ENCODE measurements at regions not wholly inside any gene's neighbourhood (a gene's known extent, or its start where the extent isn't known, plus 50 kb on each side); places are given as distances from the start of the nearest gene placed in this dataset.

DNA sequence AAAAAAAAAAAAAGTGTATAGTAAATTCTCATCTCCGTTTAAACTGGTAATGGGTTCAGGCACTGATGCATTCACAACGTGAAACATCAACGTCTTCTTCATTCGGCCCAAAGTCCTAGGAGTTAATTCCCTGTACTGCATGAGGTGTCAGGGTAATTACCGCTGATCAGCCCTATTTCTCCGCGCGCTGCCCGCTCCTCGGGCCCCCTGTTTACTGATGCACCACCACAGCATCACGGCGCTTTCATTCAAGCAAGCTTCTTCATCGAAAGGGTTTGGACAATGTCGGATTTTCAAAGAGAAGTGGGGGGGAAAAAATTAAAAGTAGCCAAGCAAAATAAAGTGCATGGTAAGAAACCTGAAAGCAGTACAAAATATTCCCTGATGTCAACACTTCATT is 352.0 kb upstream of the POU3F3 start:
- TF ChIP-seq, protein P1, sequence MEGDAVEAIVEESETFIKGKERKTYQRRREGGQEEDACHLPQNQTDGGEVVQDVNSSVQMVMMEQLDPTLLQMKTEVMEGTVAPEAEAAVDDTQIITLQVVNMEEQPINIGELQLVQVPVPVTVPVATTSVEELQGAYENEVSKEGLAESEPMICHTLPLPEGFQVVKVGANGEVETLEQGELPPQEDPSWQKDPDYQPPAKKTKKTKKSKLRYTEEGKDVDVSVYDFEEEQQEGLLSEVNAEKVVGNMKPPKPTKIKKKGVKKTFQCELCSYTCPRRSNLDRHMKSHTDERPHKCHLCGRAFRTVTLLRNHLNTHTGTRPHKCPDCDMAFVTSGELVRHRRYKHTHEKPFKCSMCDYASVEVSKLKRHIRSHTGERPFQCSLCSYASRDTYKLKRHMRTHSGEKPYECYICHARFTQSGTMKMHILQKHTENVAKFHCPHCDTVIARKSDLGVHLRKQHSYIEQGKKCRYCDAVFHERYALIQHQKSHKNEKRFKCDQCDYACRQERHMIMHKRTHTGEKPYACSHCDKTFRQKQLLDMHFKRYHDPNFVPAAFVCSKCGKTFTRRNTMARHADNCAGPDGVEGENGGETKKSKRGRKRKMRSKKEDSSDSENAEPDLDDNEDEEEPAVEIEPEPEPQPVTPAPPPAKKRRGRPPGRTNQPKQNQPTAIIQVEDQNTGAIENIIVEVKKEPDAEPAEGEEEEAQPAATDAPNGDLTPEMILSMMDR (IDR thresholded peaks at IDR 0.05; ENCODE audit: low read length), result no peak
- TF ChIP-seq EZH2 (optimal IDR thresholded peaks at IDR 0.05; ENCODE audit: low read depth, low read length), result no peak

Data from MM.1S (cell line).